Peyer's patch (tissue), 4 donors: ENCODE measurements at regions not wholly inside any gene's neighbourhood (a gene's known extent, or its start where the extent isn't known, plus 50 kb on each side); places are given as distances from the start of the nearest gene placed in this dataset.

Source experiments
- POLR2A ChIP-seq, 2 donors: fragments of 450-650 bp; IDR thresholded peaks; one replicate each; pipeline ENCODE4 v1.5.1; 2017; ENCODE audit warnings: antibody characterized with exemption in 2 of 2, mild to moderate bottlenecking in 2 of 2, moderate library complexity in 2 of 2
- TF ChIP-seq, protein P1 (sequence below), 6 experiments: fragments of 450-650 bp in 4 of 6; fragments of 200-600 bp in 2 of 6; sonication (generic) in 1 of 6; IDR thresholded peaks; one replicate each; pipeline ENCODE4 v1.5.1; 2017 to 2019; ENCODE audit warnings: antibody characterized with exemption in 6 of 6, mild to moderate bottlenecking in 3 of 6, moderate library complexity in 1 of 6

DNA sequence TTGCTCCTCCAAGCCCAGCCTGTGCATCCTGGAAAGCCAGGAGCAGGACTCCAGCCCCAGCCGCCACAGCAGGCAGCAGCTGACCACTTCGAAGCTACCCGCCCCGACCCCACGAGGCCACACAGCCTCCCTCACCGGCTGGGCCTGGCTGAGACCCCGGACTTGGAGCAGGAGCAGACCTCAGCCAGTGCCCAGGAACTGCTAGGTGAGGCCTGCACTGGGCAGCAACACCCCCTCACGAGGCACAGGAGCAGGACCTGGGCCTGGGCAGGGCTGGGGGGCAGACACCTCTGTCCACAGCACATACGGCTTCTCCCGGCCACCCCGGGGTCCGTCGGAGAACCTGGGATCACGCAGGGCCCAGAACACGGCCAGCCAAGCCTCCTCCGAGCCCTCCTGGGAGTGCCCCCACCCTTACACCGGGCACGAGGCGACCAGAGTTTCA lies 137.4 kb upstream of the C14orf180 start:
- no peak for TF ChIP-seq POLR2A (IDR thresholded peaks at IDR 0.05)
- TF ChIP-seq, protein P1, sequence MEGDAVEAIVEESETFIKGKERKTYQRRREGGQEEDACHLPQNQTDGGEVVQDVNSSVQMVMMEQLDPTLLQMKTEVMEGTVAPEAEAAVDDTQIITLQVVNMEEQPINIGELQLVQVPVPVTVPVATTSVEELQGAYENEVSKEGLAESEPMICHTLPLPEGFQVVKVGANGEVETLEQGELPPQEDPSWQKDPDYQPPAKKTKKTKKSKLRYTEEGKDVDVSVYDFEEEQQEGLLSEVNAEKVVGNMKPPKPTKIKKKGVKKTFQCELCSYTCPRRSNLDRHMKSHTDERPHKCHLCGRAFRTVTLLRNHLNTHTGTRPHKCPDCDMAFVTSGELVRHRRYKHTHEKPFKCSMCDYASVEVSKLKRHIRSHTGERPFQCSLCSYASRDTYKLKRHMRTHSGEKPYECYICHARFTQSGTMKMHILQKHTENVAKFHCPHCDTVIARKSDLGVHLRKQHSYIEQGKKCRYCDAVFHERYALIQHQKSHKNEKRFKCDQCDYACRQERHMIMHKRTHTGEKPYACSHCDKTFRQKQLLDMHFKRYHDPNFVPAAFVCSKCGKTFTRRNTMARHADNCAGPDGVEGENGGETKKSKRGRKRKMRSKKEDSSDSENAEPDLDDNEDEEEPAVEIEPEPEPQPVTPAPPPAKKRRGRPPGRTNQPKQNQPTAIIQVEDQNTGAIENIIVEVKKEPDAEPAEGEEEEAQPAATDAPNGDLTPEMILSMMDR (IDR thresholded peaks at IDR 0.05) = no peak
